ENCODE measurements at regions not wholly inside any gene's neighbourhood (a gene's known extent, or its start where the extent isn't known, plus 50 kb on each side); places are given as distances from the start of the nearest gene placed in this dataset.

DNA sequence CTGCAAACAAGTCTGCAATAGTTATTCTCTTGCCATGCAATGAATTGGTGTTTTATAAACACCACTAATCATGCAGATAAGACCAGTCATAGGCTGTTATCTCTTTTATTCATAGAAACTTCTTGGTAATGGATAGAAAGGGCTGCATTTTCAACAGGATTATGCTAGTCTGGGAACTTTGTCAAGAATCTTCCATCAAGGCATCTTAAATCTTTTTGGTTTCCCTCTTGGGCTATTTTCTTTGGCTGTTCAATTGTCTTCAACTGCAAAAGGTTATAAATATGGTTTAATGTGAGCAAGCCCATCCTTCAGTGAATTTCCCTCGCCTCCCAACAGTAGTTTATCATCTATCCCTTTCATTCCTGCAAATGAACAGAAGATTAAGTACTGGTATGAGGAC is 59.0 kb upstream of the MINAR1 start:
- no peak for DNase-seq

DNA sequence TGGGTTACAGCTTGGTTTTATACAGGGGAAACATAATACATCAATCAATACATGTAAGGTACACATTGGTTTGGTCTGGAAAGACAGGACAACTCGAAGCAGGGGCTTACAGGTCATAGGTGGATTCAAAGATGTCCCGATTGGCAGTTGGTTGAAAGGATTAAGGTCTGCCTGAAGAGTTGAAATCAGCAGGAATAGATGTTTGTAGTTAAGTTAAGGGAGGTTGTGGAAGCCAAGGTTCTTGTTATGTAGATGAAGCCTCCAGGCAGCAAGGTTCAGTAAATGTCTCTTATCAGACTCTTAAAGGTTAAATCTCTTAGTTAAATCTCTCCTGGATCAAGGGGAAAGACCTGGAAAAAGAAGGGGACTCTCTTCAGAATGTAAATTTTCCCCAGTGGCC is 58.4 kb upstream of the MINAR1 start:
- DNase-seq = no peak

GRCh38 chr15:79376383-79376782 is 55.8 kb upstream of the MINAR1 start:
- no peak for DNase-seq

- DNase-seq = no peak
These were observed 53.6 kb upstream of the MINAR1 start for GRCh38 chr15:79378394-79379109.

DNA sequence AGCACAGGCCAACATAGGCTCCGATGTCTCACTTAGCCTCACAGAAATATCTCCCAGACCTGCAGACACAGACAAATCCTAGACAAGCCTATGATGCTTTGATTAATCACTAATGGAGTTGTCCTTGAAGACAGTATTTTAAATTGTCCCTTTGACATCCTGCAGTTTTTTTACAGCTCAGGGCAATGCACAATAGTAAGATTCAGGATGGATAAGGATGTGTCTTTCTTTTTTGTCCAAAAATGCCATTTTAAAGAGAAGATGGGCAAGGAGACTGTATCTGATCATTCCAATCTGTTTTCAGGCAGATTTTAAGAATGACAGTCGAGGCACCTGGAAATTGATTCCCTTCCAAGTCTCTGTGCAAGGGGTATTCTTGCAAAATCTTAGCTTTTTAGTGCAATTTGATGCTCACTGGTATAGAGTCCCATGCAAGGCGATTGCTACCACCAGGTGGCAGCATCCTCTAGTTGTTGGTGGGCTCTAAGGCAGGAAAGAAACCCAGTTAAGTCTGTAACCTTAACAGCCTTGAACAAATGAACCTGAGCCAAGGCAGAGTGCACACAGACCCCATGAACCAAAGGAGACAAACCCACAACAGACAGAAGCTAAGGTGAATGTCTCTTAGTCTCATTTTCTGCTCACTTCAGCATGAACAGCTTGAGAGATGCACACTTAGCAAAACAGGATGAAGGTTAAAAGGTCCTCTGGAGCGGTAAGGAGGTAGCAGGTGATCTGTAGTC is 51.2 kb upstream of the MINAR1 start:
- peak; percentile 51 to 56 for DNase-seq

GRCh38 chr15:79381593-79381992 is 50.5 kb upstream of the MINAR1 start:
- no peak for DNase-seq
